ENCODE measurements at regions not wholly inside any gene's neighbourhood (a gene's known extent, or its start where the extent isn't known, plus 50 kb on each side); places are given as distances from the start of the nearest gene placed in this dataset.

DNA sequence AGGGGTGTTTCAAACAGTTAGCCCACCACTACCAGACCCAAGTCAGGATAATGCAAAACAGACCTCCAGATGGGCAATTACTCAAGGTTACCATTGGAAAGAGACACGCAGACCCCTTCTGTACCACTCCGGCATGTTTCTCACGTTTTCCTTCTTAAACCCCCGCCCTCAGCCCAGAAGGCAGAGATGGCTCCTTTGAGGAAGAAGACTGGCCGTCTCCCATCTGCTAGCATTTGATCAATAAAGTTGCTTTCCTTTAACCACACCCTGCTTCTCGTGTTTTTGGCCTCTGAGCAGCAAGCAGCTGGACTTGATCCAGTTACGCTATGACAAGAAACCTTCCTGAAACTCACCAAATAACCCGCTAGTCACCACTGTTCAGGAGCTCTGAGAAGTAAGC lies 1012.4 kb upstream of the GYPC start:
- TF ChIP-seq CTCF (conservative IDR thresholded peaks at IDR 0.05; ENCODE audit: low read length) (no peak), EZH2phosphoT487 (IDR thresholded peaks at IDR 0.05; ENCODE audit: borderline replicate concordance) (no peak)

All from Loucy (cell line).